Activated CD4-positive, alpha-beta T cell treated with anti-CD3 and anti-CD28 coated beads, Interleukin-2, amount 50 U/mL, for 48 hours (primary cell): ENCODE measurements at regions not wholly inside any gene's neighbourhood (a gene's known extent, or its start where the extent isn't known, plus 50 kb on each side); places are given as distances from the start of the nearest gene placed in this dataset.

Experiments
- DNase-seq, 2 experiments: peaks; one replicate each; pipeline ENCODE4 v3.0.0-alpha.2; 2020

- no peak for DNase-seq
Measured at GRCh38 chr6:104613416-104614001, 246.2 kb downstream of the HACE1 start.

- no peak for DNase-seq
Measured at GRCh38 chr6:104612541-104612940, 247.2 kb downstream of the HACE1 start.

GRCh38 chr6:104608101-104608500, 251.6 kb downstream of the HACE1 start:
- DNase-seq, result no peak

- DNase-seq, result no peak
Measured at GRCh38 chr6:104607501-104607900, 252.2 kb downstream of the HACE1 start.

GRCh38 chr6:104606361-104606760, 253.4 kb downstream of the HACE1 start:
- no peak for DNase-seq

- no peak for DNase-seq
Measured at GRCh38 chr6:104604685-104605084, 255.0 kb downstream of the HACE1 start.

- DNase-seq, result no peak
Measured at GRCh38 chr6:104603108-104603745, 256.5 kb downstream of the HACE1 start.

- no peak for DNase-seq
Measured at GRCh38 chr6:104601721-104602120, 258.0 kb downstream of the HACE1 start.

- DNase-seq, result no peak
Measured at GRCh38 chr6:104601131-104601651, 258.5 kb downstream of the HACE1 start.

GRCh38 chr6:104600639-104600931, 259.1 kb downstream of the HACE1 start:
- DNase-seq, result no peak

GRCh38 chr6:104599821-104600638, 259.7 kb downstream of the HACE1 start:
- no peak for DNase-seq

- DNase-seq, result no peak
Measured at GRCh38 chr6:104597541-104598050, 262.1 kb downstream of the HACE1 start.

GRCh38 chr6:104596091-104596490, 263.6 kb downstream of the HACE1 start:
- no peak for DNase-seq

- no peak for DNase-seq
Measured at GRCh38 chr6:104595311-104595820, 264.4 kb downstream of the HACE1 start.

GRCh38 chr6:104591573-104592334, 268.0 kb downstream of the HACE1 start:
- DNase-seq, result no peak

- DNase-seq, result no peak
Measured at GRCh38 chr6:104589940-104590339, 269.8 kb downstream of the HACE1 start.

- DNase-seq, result no peak
Measured at GRCh38 chr6:104585646-104586045, 274.1 kb downstream of the HACE1 start.

GRCh38 chr6:104580452-104580851, 279.3 kb downstream of the HACE1 start:
- no peak for DNase-seq

GRCh38 chr6:104579310-104579863, 280.3 kb downstream of the HACE1 start:
- no peak for DNase-seq

GRCh38 chr6:104575536-104575935, 284.2 kb downstream of the HACE1 start:
- no peak for DNase-seq

GRCh38 chr6:104574135-104574750, 285.5 kb downstream of the HACE1 start:
- no peak for DNase-seq

GRCh38 chr6:104573350-104573749, 286.4 kb downstream of the HACE1 start:
- no peak for DNase-seq
